GM21367 (cell line): ENCODE measurements at regions not wholly inside any gene's neighbourhood (a gene's known extent, or its start where the extent isn't known, plus 50 kb on each side); places are given as distances from the start of the nearest gene placed in this dataset.
"Not testable (repeated sequence)": the region's sequence is repeated elsewhere in the genome, so short reads cannot be mapped to it uniquely, and the experiment has no call there.

Experiments used
- ATAC-seq: cut with Tn5 transposase; IDR thresholded peaks from one replicate; pipeline ENCODE4 v1.9.1; 2021; ENCODE audit not compliant: unreplicated experiment

GRCh38 chr14:38357557-38357956, 101.7 kb upstream of the CLEC14A start:
- ATAC-seq = no peak

GRCh38 chr14:38355473-38355872, 99.6 kb upstream of the CLEC14A start:
- not testable (repeated sequence) for ATAC-seq

- ATAC-seq = no peak
These were observed 94.2 kb upstream of the CLEC14A start for GRCh38 chr14:38350102-38350501.

- no peak for ATAC-seq
These were observed 86.9 kb upstream of the CLEC14A start for GRCh38 chr14:38342803-38343202.

- ATAC-seq = no peak
These were observed 83.8 kb upstream of the CLEC14A start for GRCh38 chr14:38339696-38340095.

- no peak for ATAC-seq
These were observed 80.4 kb upstream of the CLEC14A start for GRCh38 chr14:38336298-38336697.

- ATAC-seq = no peak
These were observed 74.4 kb upstream of the CLEC14A start for GRCh38 chr14:38330275-38330674.

GRCh38 chr14:38329246-38329645, 73.4 kb upstream of the CLEC14A start:
- no peak for ATAC-seq

GRCh38 chr14:38316922-38317321, 61.0 kb upstream of the CLEC14A start:
- no peak for ATAC-seq

GRCh38 chr14:38311655-38312054, 55.8 kb upstream of the CLEC14A start:
- no peak for ATAC-seq

- ATAC-seq = no peak
These were observed 54.6 kb upstream of the CLEC14A start for GRCh38 chr14:38310420-38310995.

GRCh38 chr14:38309522-38310277, 53.8 kb upstream of the CLEC14A start:
- no peak for ATAC-seq
